Tibial artery (tissue), 4 donors: ENCODE measurements at regions not wholly inside any gene's neighbourhood (a gene's known extent, or its start where the extent isn't known, plus 50 kb on each side); places are given as distances from the start of the nearest gene placed in this dataset.

Source experiments
- DNase-seq, 2 donors: peaks; one replicate each; pipeline ENCODE4 v3.0.0-alpha.2; 2019
- H3K27ac ChIP-seq, 2 donors: fragments of 200-600 bp; sonication (generic) in 1 of 2; 1 replicate in 1 of 2; 2 replicates in 1 of 2; pipeline ENCODE4 v1.5.1; 2018 to 2019; ENCODE audit warnings: mild to moderate bottlenecking in 1 of 2
- H3K27me3 ChIP-seq, 2 donors: fragments of 200-600 bp; sonication (generic) in 1 of 2; one replicate each; pipeline versions ENCODE4 v1.5.1 to v1.6.0; 2016 to 2019
- H3K36me3 ChIP-seq, 3 donors: fragments of 200-600 bp; sonication (generic) in 2 of 3; one replicate each; pipeline ENCODE4 v1.5.1; 2016 to 2019; ENCODE audit warnings: mild to moderate bottlenecking in 2 of 3
- H3K4me1 ChIP-seq, 4 donors: fragments of 200-600 bp; sonication (generic) in 2 of 4; 1 replicate in 3 of 4; 2 replicates in 1 of 4; pipeline ENCODE4 v1.5.1; 2016 to 2019
- H3K4me3 ChIP-seq, 2 donors: fragments of 200-600 bp; sonication (generic) in 1 of 2; 1 replicate in 1 of 2; 2 replicates in 1 of 2; pipeline ENCODE4 v1.5.1; 2018 to 2019; ENCODE audit warnings: mild to moderate bottlenecking in 2 of 2
- H3K9me3 ChIP-seq, 3 donors: fragments of 200-600 bp; sonication (generic) in 1 of 3; one replicate each; pipeline ENCODE4 v1.5.1; 2016 to 2019
- CTCF ChIP-seq, 2 experiments: fragments of 200-600 bp in 1 of 2; fragments of 450-650 bp in 1 of 2; IDR thresholded peaks; one replicate each; pipeline ENCODE4 v1.5.1; 2017 to 2019; ENCODE audit warnings: antibody characterized with exemption in 2 of 2, mild to moderate bottlenecking in 1 of 2, moderate library complexity in 1 of 2
- intact Hi-C: fragments of 100-400 bp; cut with DNase I; formaldehyde crosslinking; loops from one replicate; pipeline ENCODE4 v1.15.0; 2023; ENCODE audit warnings: low total_unique reads

- TF ChIP-seq CTCF (IDR thresholded peaks at IDR 0.05): no peak
- intact Hi-C loops: no loop called here
- no peak overlapping the region for H3K4me3 ChIP-seq
- no peak overlapping the region for H3K27ac ChIP-seq
- DNase-seq: no peak
- no peaks in the 10 kb centered on the region for H3K36me3 ChIP-seq
- no peaks in the 10 kb centered on the region for H3K4me1 ChIP-seq
- no peaks in the 10 kb centered on the region for H3K27me3 ChIP-seq
- no peaks in the 10 kb centered on the region for H3K9me3 ChIP-seq
Observed at GRCh38 chr2:147389218-147389617, 455.6 kb upstream of the ACVR2A start.

- no peaks in the 10 kb centered on the region for H3K36me3 ChIP-seq
- no peak for TF ChIP-seq CTCF (IDR thresholded peaks at IDR 0.05)
- no peaks in the 10 kb centered on the region for H3K27me3 ChIP-seq
- no peak for DNase-seq
- no peak overlapping the region for H3K4me3 ChIP-seq
- H3K27ac ChIP-seq: no peak overlapping the region
- H3K9me3 ChIP-seq: no peaks in the 10 kb centered on the region
- H3K4me1 ChIP-seq: no peaks in the 10 kb centered on the region
- intact Hi-C loops: no loop called here
Observed at GRCh38 chr2:147388217-147388616, 456.6 kb upstream of the ACVR2A start.

GRCh38 chr2:147386284-147386683, 458.5 kb upstream of the ACVR2A start:
- Histone ChIP-seq H3K36me3 (no peaks in the 10 kb centered on the region), H3K27ac (no peak overlapping the region), H3K9me3 (no peaks in the 10 kb centered on the region), H3K4me1 (no peaks in the 10 kb centered on the region), H3K4me3 (no peak overlapping the region), H3K27me3 (no peaks in the 10 kb centered on the region)
- no peak for DNase-seq
- intact Hi-C loops: no loop called here
- no peak for TF ChIP-seq CTCF (IDR thresholded peaks at IDR 0.05)

- H3K27ac ChIP-seq: no peak overlapping the region
- intact Hi-C loops: no loop called here
- no peaks in the 10 kb centered on the region for H3K4me1 ChIP-seq
- H3K36me3 ChIP-seq: no peaks in the 10 kb centered on the region
- no peak for TF ChIP-seq CTCF (IDR thresholded peaks at IDR 0.05)
- no peaks in the 10 kb centered on the region for H3K27me3 ChIP-seq
- DNase-seq: no peak
- H3K9me3 ChIP-seq: no peaks in the 10 kb centered on the region
- H3K4me3 ChIP-seq: no peak overlapping the region
Observed at GRCh38 chr2:147385600-147385999, 459.2 kb upstream of the ACVR2A start.

- no peaks in the 10 kb centered on the region for H3K9me3 ChIP-seq
- no peak for DNase-seq
- H3K4me3 ChIP-seq: no peak overlapping the region
- H3K4me1 ChIP-seq: no peaks in the 10 kb centered on the region
- no peaks in the 10 kb centered on the region for H3K27me3 ChIP-seq
- no peak for TF ChIP-seq CTCF (IDR thresholded peaks at IDR 0.05)
- no peak overlapping the region for H3K27ac ChIP-seq
- intact Hi-C loops: no loop called here
- H3K36me3 ChIP-seq: no peaks in the 10 kb centered on the region
Observed at GRCh38 chr2:147384659-147385058, 460.2 kb upstream of the ACVR2A start.

- Histone ChIP-seq H3K9me3 (no peaks in the 10 kb centered on the region), H3K4me1 (no peaks in the 10 kb centered on the region), H3K27ac (no peak overlapping the region), H3K27me3 (no peaks in the 10 kb centered on the region), H3K36me3 (no peaks in the 10 kb centered on the region), H3K4me3 (no peak overlapping the region)
- no peak for TF ChIP-seq CTCF (IDR thresholded peaks at IDR 0.05)
- DNase-seq: no peak
- intact Hi-C loops: no loop called here
Observed at GRCh38 chr2:147382322-147382948, 462.4 kb upstream of the ACVR2A start.
